ENCODE measurements at regions not wholly inside any gene's neighbourhood (a gene's known extent, or its start where the extent isn't known, plus 50 kb on each side); places are given as distances from the start of the nearest gene placed in this dataset.

- TF ChIP-seq CTCF (IDR thresholded peaks at IDR 0.05) (no peak), POLR2A (IDR thresholded peaks at IDR 0.05) (no peak)
Observed at GRCh38 chr10:121406823-121407545, 191.3 kb downstream of the FGFR2 start.

Measured in thyroid gland (tissue), 4 donors.